SK-MEL-5 (cell line): ENCODE measurements at regions not wholly inside any gene's neighbourhood (a gene's known extent, or its start where the extent isn't known, plus 50 kb on each side); places are given as distances from the start of the nearest gene placed in this dataset.

ENCODE experiments used
- DNase-seq: peaks from one replicate; pipeline ENCODE4 v3.0.0-alpha.2; 2016; ENCODE audit warnings: low read depth, low spot score
- in situ Hi-C: cut with HindIII; loops from 2 replicates; pipeline ENCODE4 v1.10.0; 2016; ENCODE audit warnings: low sequenced_read_pairs, high pct_unique_total_duplicates, low pct_unique_long_range_greater_than_20kb

DNA sequence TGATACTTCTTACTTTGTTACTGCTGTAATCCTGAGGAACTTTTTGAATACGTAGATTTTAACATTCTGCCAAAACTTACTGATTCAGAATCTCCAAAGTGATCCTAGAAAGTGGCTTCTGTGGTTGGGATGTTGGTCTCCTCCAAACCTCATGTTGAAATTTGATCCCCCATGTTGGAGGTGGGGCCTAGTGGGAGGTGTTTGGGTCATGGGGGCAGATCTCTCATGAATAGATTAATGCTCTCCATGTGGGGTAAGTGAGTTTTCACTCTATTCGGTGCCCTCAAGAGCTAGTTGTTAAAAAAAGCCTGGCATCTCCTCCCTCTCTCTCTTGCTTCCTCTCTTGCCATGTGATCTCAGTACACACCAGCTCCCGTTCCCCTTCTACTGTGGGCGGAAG is 329.9 kb downstream of the HRH4 start:
- DNase-seq: no peak
- in situ Hi-C loops: no loop called here

DNA sequence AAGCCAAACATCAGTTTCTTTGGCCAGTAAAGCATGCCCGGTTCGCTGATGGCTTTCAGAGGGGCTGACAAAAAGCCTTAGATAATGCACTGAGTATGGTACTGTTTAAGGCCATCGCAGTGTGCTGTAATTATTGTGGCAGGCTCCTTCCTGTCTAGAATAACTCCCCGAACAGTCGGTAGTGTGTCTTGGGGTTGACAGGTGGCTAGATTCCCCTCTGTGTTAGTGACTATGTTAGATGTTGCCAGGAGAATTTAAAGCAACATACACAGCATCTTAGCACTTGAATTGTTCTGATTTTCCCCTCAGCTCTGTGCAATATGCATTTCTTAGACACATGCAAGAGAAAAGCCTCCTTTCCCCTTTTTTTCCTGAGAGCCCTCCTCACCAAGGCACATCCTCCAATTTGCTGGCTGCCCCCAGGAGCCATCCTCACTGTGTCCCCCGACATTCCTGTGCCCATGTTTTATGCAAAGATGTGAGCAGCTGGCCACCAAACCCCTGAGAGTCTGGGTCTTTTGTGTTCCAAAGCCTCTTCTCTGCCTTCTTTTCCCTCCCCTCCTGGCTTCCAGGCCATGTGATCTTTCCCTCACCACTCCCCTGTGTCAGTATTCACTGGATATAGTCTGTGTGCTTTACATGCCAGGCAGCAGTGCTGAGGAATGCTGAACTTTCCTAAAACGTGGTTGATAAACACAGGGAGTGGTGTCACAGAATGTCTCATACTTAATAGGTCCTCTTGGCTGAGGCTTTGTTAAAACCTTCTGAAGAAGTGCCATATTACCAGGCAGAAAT is 331.5 kb downstream of the HRH4 start:
- in situ Hi-C loops: no loop called here
- no peak for DNase-seq

DNA sequence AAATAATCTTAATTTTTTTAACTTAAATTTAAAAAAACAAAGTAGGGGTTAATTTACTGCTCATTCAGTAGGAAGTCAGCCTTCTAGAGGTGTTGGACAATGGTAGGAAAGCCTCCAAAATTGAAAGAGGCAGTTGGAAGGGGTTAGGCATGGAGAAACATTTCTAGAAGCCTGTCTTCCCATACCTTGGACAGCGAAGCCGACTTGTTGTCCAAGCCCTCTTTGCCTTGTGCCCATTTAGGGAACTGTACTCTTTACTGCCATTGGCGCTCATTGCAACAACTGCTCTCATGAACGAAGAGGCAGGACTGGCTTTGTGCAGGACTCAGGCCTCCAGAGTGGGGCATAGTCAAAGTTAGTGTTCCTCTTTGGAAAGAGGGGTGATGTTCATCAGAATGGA is 333.3 kb downstream of the HRH4 start:
- DNase-seq: no peak
- in situ Hi-C loops: no loop called here

DNA sequence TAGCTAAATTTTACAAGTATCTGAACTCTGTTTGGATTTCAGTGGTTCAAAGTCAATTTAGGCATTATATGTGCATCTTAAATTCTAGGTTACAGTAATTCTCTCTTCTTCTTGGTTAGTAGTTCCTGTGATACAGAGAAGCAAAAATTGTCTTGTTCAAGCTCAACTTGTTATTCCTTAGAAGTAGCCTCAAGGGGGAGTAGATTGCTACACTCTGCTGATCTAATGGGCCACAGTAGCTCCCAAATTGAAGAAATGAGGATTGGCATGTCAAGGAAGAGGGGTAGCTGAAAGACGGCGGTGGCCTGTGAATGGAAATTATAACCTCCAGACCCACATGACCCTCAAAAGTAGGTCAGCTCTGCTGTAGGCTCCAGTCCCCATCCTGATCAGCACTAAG is 334.7 kb downstream of the HRH4 start:
- in situ Hi-C loops: no loop called here
- DNase-seq: no peak

DNA sequence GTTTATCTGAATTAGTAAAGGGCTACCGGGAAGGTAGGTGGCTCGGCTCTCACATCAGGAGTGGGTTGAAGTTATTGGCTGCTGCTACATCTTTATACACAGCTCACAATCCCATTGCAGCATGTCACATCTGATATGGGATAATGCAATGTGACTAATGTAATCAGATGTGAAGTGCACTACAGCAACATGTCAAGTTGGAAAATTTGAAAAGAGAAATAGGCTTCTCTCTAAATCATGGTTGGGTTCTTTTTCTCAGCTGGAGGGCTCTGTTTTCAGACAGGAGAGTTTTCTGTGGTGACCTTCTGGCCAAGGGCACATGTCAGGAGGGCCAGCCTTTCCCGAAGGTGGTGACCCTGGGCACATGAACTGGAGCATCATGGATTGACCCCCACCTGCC is 337.5 kb downstream of the HRH4 start:
- DNase-seq: no peak
- in situ Hi-C loops: no loop called here

DNA sequence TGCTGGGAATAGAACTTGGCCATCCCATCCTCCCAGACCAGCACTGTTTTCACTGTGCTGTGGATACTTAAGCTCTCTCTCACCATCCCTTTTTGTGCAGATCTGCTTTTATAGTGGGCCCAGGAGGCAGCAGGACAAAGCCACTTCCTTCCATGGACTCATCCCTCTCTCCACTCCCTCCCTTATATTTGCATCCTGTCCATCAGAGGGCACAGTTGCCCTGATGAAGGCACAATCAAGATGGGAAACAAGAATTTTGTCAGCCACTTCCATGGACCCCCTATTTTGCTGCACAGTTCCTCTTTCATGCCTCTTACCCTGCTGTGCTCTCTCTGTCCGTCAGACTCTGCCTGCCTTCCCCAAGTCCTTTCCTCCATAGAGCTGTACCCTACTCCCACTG is 338.7 kb downstream of the HRH4 start:
- no peak for DNase-seq

DNA sequence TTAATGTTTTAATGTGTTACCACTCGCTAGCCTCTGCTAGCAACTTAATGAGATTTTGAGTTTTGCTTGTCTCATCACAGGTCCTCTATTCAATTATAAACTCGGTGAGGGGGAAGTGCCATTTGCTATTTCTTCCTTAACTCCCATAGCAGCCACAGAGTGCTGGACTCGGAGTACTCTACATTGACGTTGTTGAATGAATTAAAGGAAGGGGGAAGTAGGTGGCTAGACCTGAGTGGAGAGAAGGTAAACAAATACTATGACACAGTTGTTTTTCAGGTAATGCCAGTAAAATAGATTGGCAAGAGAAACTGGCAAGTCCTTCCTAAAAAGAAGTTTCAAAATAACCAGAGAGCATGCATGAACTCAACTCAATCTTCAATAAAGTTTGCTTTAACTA is 339.3 kb downstream of the HRH4 start:
- in situ Hi-C loops: no loop called here
- no peak for DNase-seq

More for the DNA sequence above, 338.7 kb downstream of the HRH4 start:
- in situ Hi-C loops: no loop called here

DNA sequence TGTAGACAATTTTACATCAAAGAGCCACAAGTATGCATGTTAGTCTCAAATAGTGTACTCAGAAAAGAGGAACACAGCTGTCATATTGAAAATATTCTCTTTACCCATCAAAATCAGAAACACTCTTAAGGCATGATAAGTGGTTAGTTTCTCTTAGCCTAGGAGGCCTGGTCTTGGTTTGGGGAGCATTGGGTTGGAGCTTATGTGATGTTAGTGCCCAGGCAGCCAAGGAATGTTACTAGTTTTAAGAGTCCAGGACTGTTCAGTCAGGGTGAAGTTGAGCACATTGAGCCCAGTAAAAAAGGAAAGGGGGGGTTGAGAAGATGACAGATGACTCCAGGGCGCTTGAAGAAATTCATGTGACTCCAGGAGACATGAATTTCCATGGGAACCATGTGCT is 340.6 kb downstream of the HRH4 start:
- no peak for DNase-seq
- in situ Hi-C loops: no loop called here

DNA sequence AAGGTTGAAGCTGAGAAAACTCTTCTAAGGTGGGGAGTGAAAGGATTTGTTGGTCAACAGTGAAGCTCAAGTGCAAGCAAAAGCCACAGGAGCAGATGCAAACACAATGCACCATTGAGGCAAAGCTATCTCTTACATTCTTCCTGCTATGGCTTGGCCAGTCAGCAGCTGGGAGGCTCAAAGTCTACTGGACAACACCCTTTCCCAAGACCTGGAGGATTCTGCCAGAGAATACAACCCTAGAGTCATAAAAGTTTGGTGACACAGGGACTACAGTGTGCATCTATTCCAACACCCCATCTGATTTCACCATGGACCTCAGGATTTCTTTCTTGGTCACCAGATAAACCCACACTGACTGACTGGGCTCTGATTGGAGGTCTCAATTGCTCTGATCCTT is 342.0 kb downstream of the HRH4 start:
- in situ Hi-C loops: no loop called here

DNA sequence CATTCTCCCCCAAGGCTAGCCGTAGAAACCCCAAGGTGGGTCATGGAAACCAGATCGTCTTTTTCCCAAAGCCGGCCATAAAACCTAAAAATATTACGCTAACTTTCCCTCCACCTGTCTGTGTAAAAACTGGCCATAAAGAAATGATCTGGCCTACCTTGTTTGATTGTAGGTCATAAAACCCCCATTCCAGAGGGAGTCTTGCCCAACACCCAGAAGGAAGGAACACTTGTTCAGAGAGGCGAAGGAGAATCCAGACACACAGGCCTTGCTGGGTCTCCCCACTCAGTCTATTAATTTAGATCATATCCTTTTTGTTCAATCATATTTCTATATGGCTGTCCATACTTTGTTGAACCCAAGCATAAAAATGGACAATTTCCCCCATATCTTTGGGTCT is 344.7 kb downstream of the HRH4 start:
- DNase-seq: no peak

More for the DNA sequence above, 342.0 kb downstream of the HRH4 start:
- no peak for DNase-seq

DNA sequence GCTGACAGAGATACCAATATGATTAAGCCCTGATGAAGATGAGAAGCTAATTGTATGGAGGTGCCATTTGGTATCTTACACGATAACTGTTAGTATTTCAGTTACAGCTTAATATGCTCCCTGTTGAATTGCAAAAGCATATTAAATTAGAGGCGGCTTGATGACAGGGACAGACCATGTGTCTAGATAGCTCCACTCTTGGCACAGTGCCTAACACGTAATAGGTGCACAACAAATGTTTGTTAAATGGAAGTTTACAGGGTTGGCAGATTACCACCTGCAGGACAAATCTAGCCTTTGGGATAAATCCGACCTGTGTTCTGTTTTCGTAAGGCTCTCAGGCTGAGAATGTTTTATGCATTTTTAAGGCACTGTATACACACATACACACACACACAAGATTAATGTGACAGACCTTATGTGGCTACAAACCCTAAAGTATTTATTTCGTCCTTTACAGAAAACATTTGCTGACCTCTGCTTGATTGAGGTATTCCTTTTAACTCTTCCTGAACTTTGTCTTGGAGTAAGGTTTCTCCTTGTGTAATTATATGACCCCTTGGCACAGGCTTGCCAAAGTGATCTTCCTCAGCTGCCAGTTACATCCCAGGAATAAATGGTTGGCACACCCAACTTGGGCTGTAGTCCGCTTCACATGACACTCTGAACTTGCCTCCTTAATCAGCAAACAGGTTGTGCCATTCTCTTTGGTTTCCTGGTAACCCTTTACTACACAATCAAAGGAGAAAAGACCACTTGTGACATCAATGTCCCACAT is 348.9 kb downstream of the HRH4 start:
- DNase-seq: no peak
- in situ Hi-C loops: no loop called here

More for the DNA sequence above, 344.7 kb downstream of the HRH4 start:
- in situ Hi-C loops: no loop called here

DNA sequence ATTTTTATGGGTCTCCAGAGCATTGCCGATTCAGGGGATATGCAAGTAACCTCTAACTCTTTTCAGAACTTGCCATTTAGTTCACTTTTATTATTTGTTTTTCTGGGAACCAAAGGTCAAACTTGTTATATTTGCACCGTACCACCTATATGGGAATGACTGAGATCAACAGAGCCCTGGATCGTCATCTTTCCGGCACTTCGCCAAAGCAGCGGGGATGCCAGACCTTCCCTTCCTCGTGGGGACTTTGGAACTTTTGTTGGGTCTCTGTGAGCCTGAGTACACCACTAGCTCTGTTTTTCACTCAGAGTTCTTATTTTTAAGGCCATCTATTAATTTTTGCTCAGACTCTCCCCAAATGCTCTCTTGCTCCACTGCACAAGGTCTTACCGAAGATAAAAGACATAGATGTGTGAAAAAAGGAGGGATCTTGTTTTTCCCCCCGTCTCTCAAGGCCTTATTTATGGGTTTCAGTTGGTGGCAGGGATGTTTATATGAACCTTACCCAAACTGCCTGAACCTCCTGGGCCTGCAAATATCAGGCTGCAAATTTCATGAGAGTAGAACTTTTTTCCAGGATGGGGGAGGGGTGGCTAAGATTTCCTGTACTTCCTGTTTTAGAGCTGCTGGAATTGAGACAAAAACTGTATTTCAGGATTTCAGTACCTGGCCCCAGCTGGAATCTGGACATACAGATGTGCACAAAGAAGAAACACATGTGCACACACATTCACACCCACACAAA is 350.3 kb downstream of the HRH4 start:
- in situ Hi-C loops: no loop called here

DNA sequence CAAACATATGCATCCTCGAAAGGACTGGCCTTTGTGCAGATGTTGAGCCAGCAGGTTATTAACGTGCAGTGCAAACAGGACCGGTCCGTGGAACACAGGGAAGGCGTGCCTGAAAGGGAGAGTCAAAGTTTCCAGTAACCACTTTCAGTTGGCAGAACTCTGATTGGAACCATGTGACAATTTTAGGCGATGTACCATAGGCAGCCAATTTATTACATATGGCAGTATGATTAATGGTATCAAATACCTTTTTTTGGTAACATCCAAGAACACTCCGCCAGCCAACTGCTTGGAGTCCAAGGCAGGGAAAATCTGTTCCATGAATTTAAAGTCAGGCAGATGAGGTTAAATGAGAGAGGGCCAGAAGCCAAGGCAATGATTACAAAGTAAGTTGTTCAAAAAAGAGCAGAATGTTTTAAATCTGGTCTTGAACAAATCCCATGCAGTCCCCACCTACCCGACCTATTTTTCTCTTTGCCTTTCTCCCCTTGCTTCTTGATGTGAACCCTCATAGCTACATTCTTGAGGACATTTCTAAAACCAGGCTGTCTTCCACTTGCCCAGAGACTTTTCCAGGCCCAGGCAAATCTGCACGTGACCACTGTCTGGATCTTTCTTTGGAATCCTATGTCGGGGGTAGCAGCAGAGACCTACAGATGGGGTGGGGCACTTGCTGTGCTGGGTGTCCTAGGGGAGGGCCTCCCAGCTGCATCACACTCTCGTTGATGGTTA is 351.7 kb downstream of the HRH4 start:
- in situ Hi-C loops: no loop called here
- no peak for DNase-seq

More for the DNA sequence above, 350.3 kb downstream of the HRH4 start:
- no peak for DNase-seq

DNA sequence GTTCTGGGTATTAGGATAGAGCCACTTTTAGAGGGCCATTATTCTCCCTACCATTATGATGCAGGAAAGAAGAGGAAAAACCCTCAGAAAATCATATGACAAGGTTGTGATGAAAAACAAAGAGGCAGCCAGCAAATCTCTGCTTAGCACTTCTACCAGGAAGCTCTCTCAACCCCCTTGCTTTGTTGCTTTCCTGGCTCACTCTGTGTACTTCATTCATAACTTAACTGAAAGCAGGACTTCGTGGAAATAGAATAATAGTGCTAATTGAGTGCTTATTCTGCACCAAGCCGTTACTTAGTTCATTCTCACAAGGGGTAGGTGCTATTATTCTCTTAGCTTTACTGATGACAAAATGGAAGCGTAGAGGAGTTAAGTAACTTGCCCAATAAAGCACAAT is 354.1 kb downstream of the HRH4 start:
- in situ Hi-C loops: no loop called here
- no peak for DNase-seq

DNA sequence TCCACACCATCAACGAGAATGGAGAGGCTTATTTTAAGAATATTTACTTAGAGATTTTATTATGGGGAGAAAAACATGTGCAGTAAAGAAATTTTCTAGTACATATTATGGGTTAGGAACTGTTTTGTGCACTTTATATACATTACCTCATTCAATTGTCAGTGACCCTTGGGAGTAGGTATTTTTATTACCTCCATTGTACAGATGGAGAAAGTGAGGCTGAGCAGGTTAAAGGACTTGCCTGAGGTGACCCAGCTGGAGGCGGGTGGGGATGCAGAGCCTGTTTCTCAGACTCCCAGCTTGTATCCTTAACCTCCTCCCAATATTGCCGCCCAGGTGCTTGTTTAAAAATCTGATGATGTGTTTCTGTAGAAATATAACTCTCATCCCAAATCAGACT is 356.7 kb downstream of the HRH4 start:
- in situ Hi-C loops: no loop called here
- DNase-seq: no peak

DNA sequence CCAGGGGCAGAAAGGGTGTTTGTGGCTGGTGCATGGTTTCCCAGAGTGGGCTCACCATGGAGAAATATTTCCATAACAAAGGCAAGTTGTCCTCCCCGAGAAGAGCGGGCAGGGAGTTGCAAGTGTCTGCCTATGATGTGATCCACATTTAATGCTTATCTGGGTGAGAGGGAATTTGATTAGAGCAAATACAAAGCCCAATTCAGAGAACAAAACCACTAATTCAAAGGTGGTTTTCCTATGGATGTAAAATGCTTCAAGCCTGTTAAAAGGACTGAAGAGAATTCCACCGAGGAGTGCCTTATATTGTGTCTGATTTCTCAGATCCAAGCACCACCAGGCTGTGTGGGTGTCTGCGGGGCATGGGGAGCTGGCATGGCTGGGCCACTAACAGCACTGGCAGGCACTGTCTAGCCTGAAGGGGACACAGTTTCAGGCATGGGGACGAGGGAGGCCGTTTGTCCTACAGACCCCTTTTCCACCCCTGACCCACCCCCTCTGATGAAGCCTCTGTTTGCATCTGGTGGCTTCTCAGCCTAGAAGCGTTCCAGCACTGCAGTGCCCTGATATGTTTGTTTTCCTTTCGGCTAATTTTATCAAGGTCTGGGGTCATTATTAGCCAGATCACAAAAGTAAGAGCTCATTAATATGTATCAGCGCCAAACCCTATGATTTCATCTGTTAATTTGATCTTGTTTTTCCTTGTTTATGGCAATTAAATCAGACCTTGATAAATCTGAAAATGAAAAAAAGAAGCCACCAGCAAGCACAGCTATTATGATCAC is 357.3 kb downstream of the HRH4 start:
- in situ Hi-C loops: no loop called here
- no peak for DNase-seq

DNA sequence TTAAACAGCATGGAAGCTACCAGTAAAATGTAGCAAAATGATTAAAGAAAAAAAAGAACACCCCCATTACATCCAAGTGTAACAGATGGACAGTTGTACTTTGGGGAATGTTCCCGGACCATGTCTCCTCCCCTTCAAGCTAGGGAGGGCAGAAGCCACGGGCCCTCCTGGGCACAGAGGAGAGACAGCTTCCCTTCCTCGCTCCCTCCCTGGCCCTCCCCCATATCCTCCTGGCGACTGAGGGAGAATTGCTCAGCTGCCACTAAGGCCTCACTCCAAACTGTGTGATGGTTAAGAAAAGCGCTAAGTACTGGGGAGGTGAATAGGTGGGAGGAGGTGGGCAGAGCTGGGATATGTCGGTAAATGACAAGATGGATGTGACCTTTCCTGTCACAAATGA is 358.0 kb downstream of the HRH4 start:
- no peak for DNase-seq
- in situ Hi-C loops: no loop called here
